ENCODE measurements at regions not wholly inside any gene's neighbourhood (a gene's known extent, or its start where the extent isn't known, plus 50 kb on each side); places are given as distances from the start of the nearest gene placed in this dataset.

DNA sequence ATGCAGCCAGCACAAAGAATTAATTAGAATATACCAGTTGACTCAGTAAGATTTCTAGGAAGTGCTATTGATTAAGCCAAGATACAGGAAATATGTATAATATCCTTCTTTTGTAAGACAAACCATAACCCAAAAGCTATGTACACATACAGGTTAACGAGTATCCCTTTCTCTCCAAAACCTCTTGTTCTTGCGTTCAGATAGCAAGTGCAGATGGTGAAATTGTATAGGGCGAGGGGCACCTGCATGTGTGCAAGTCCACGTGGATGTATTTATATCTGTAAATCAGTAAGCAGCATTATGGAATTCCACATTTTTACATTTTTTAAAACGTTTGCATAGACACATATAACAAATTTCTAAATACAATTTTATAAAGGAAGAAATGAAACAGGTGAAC lies 228.6 kb downstream of the TBXT start:
- TF ChIP-seq, protein P1, sequence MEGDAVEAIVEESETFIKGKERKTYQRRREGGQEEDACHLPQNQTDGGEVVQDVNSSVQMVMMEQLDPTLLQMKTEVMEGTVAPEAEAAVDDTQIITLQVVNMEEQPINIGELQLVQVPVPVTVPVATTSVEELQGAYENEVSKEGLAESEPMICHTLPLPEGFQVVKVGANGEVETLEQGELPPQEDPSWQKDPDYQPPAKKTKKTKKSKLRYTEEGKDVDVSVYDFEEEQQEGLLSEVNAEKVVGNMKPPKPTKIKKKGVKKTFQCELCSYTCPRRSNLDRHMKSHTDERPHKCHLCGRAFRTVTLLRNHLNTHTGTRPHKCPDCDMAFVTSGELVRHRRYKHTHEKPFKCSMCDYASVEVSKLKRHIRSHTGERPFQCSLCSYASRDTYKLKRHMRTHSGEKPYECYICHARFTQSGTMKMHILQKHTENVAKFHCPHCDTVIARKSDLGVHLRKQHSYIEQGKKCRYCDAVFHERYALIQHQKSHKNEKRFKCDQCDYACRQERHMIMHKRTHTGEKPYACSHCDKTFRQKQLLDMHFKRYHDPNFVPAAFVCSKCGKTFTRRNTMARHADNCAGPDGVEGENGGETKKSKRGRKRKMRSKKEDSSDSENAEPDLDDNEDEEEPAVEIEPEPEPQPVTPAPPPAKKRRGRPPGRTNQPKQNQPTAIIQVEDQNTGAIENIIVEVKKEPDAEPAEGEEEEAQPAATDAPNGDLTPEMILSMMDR (IDR thresholded peaks at IDR 0.05) = no peak
- TF ChIP-seq EP300 (IDR thresholded peaks at IDR 0.05) (no peak), POLR2A (IDR thresholded peaks at IDR 0.05) (no peak), POLR2AphosphoS5 (IDR thresholded peaks at IDR 0.05) (no peak)

DNA sequence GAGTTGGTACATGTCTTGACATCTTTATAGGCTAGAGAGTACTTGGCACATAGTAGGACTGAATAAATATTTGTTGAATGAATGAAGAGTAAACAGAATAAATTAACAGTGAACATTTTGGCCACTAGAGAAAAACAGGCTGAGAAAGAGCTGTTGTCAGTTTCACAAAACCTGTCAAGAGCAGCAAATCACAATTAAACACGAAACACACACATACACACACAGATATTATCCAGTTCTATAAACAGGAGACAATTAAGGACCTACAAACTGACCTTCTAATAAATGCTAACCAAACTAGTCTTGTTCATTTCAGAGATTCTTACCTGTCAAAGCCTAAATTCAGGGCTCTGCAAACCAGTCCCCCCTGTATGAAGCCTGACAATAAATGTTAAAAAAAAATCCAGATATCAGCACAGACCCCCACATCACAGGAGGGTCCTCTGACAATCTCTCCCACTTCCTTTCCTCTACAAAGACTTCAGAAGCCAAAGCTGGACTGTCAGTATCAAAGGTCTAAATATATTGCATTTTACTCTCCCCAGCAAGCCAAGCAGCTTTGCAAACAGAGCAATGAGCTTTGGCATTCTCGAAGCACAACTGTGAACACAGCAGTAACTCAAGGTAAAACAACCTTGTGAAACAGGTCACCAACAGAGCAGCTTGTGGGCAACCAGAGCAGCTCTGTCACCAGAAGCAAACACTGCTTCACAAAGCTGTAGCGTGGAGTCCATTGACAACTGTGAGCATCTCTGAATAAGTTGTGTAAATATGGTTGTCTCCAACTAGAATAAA lies 229.9 kb downstream of the TBXT start:
- Histone ChIP-seq H3K36me3 (no peaks in the 10 kb centered on the region), H3K27me3 (no peaks in the 10 kb centered on the region), H3K9me3 (no peaks in the 10 kb centered on the region), H3K4me3 (no peak overlapping the region), H3K4me1 (no peaks in the 10 kb centered on the region), H3K27ac (no peak overlapping the region)
- no peak for TF ChIP-seq POLR2A (IDR thresholded peaks at IDR 0.05)
- TF ChIP-seq EP300 (IDR thresholded peaks at IDR 0.05) = no peak
- TF ChIP-seq, protein P1 (IDR thresholded peaks at IDR 0.05) = no peak
- no peak for TF ChIP-seq POLR2AphosphoS5 (IDR thresholded peaks at IDR 0.05)
- 71% methylated on average over 3 of the region's 3 CpGs for WGBS
- DNase-seq (ENCODE audit: low spot score in 2 of 2) = no peak

More for the DNA sequence above, 228.6 kb downstream of the TBXT start:
- H3K9me3 ChIP-seq = no peaks in the 10 kb centered on the region
- no peak for DNase-seq (ENCODE audit: low spot score in 2 of 2)
- H3K27ac ChIP-seq = no peak overlapping the region
- H3K4me1 ChIP-seq = no peaks in the 10 kb centered on the region
- no peaks in the 10 kb centered on the region for H3K27me3 ChIP-seq
- H3K36me3 ChIP-seq = no peaks in the 10 kb centered on the region
- no peak overlapping the region for H3K4me3 ChIP-seq
- WGBS = 82% methylated on average over 5 of the region's 5 CpGs

DNA sequence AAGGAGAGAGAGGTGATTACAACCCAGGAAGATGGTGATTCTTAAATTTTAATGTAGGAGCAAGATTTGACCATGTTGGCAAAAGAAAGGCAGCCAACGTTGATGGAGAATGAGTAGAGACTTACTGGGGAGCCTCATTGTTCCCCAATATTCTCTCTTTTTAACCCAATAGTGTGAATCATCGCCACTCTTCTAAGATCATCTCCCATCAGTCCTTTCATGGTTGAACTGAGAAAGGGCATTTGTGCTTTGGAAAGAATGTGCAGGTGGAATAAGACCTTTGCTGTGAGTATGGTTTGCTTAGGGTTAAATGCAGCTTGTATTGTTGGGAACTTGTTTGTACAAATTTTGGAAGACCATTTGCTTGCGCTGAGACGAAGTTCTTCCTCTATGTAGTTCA lies 231.0 kb downstream of the TBXT start:
- H3K27me3 ChIP-seq = no peaks in the 10 kb centered on the region
- no peaks in the 10 kb centered on the region for H3K4me1 ChIP-seq
- no peak for DNase-seq (ENCODE audit: low spot score in 2 of 2)
- no peaks in the 10 kb centered on the region for H3K9me3 ChIP-seq
- no peak for TF ChIP-seq POLR2A (IDR thresholded peaks at IDR 0.05)
- TF ChIP-seq, protein P1 (IDR thresholded peaks at IDR 0.05) = no peak
- no peak for TF ChIP-seq EP300 (IDR thresholded peaks at IDR 0.05)
- TF ChIP-seq POLR2AphosphoS5 (IDR thresholded peaks at IDR 0.05) = no peak
- H3K4me3 ChIP-seq = no peak overlapping the region
- 89% methylated on average over 4 of the region's 4 CpGs for WGBS
- H3K27ac ChIP-seq = no peak overlapping the region
- H3K36me3 ChIP-seq = no peaks in the 10 kb centered on the region

DNA sequence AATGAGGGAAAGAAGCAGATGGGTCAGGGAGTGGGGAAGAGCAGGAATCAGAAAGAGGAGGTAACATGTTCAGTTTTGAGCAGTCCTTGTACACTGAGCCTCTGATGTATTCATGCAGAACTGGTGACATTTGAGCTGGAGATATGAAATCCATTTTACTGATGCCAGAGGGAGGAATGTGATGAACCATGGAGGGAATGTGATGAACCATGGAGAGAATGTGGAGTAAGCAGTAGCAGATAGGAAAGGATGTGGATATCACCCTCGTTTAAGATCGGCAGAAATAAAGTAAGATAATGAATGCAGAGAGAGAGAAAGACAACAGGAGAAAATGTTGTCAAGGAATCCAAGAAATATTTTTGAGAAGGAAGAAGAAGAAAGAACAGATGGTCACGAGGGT lies 231.6 kb downstream of the TBXT start:
- Histone ChIP-seq H3K27ac (no peak overlapping the region), H3K4me1 (no peaks in the 10 kb centered on the region), H3K27me3 (no peaks in the 10 kb centered on the region), H3K4me3 (no peak overlapping the region), H3K36me3 (no peaks in the 10 kb centered on the region), H3K9me3 (no peaks in the 10 kb centered on the region)
- no peak for DNase-seq (ENCODE audit: low spot score in 2 of 2)
- TF ChIP-seq POLR2A (IDR thresholded peaks at IDR 0.05) = no peak
- TF ChIP-seq EP300 (IDR thresholded peaks at IDR 0.05) = no peak
- TF ChIP-seq POLR2AphosphoS5 (IDR thresholded peaks at IDR 0.05) = no peak
- TF ChIP-seq, protein P1 (IDR thresholded peaks at IDR 0.05) = no peak
- 70% methylated on average over 3 of the region's 3 CpGs for WGBS

DNA sequence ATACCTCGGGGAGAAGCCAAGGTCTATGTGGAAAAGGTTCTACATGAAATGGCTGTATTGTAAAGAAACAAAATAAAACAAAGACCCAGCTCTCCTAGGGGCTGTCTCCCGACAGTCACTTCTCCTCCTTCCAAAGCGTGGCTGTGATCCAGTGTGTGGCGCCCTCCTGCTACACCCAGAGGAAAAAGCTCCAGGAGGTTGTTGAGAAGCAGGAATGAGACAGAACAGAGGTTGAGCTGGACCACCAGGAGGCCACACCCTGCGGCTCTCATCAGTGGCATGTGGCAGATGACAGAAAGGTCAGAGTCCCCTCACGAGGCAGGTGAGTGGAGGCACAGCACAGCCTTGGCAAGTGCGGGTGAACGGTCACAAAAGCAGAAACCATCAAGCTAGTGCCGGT lies 236.0 kb downstream of the TBXT start:
- Histone ChIP-seq H3K4me1 (no peaks in the 10 kb centered on the region), H3K9me3 (no peaks in the 10 kb centered on the region), H3K4me3 (no peak overlapping the region), H3K36me3 (no peaks in the 10 kb centered on the region), H3K27me3 (no peaks in the 10 kb centered on the region), H3K27ac (no peak overlapping the region)
- TF ChIP-seq POLR2AphosphoS5 (IDR thresholded peaks at IDR 0.05) = no peak
- TF ChIP-seq EP300 (IDR thresholded peaks at IDR 0.05) = no peak
- TF ChIP-seq, protein P1 (IDR thresholded peaks at IDR 0.05) = no peak
- no peak for DNase-seq (ENCODE audit: low spot score in 2 of 2)
- WGBS = 72% methylated on average over 9 of the region's 9 CpGs
